ENCODE measurements at regions not wholly inside any gene's neighbourhood (a gene's known extent, or its start where the extent isn't known, plus 50 kb on each side); places are given as distances from the start of the nearest gene placed in this dataset.

DNA sequence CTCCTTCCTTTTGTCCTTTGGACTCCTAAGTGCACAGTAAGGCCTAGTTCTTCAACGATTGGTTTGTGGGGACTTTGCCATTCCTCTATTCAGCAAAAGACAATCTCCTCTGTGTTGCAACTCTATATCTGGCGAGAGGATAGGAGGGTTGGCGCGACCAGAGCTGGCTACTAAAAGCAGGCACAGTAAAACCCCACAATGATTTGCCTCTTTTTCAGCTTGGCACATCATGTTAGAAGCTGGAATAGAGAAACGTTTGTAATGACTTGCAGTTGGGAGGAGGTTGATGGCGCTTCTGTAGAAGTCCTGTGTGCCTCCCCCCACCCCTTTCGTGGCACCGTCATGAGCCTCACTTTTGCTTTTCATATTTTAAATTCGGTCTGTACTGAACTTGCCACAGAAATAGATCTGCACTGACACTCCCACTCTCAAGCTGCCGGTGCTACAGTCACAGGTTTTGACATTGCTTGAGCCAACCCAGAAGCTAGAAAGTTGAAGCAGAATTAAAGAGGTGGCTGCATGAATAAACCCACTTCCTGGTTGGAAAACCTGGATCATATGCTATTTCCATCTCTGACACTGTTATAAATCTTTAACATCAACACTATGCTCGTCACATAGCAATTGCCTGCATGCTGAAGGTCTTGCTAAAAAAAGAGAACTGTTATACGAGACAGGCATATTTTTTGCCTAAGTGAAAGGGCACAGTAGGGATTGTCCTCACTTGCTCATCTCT lies 315.3 kb upstream of the PRICKLE1 start:
- Histone ChIP-seq H3K4me1 (ENCODE audit: insufficient read depth, low read length) (no peaks in the 10 kb centered on the region), H3K4me3 (ENCODE audit: low read length) (no peak overlapping the region), H3F3A (ENCODE audit: low read length, unreplicated experiment) (no peaks in the 10 kb centered on the region), H3K27ac (ENCODE audit: low read length) (no peak overlapping the region), H3K9ac (ENCODE audit: low read length) (no peak overlapping the region), H3K36me3 (ENCODE audit: low read depth, low read length) (no peaks in the 10 kb centered on the region), H3K27me3 (ENCODE audit: low read length) (no peaks in the 10 kb centered on the region), H4K20me1 (ENCODE audit: low read length) (no peaks in the 10 kb centered on the region), H3K4me2 (ENCODE audit: low read length) (no peak overlapping the region), H3K9me2 (replicated peaks; ENCODE audit: low read length) (0 out of 2 replicates have a peak, but pooled peaks cover 2% of the 10 kb centered on the region), H3K9me3 (ENCODE audit: low read length) (no peaks in the 10 kb centered on the region), H2AFZ (ENCODE audit: low read length) (no peak overlapping the region), H3K79me2 (ENCODE audit: low read length) (no peaks in the 10 kb centered on the region)
- intact Hi-C loops (cut with micrococcal nuclease): no loop called here
- BruUV-seq (replicated peaks): no TSS peak
- DNase-seq (no peak), ATAC-seq (no peak)
- ChIA-PET POLR2A (ENCODE audit: unreplicated experiment) (no interaction called here), CTCF (no interaction called here)
- TF ChIP-seq, protein P1, sequence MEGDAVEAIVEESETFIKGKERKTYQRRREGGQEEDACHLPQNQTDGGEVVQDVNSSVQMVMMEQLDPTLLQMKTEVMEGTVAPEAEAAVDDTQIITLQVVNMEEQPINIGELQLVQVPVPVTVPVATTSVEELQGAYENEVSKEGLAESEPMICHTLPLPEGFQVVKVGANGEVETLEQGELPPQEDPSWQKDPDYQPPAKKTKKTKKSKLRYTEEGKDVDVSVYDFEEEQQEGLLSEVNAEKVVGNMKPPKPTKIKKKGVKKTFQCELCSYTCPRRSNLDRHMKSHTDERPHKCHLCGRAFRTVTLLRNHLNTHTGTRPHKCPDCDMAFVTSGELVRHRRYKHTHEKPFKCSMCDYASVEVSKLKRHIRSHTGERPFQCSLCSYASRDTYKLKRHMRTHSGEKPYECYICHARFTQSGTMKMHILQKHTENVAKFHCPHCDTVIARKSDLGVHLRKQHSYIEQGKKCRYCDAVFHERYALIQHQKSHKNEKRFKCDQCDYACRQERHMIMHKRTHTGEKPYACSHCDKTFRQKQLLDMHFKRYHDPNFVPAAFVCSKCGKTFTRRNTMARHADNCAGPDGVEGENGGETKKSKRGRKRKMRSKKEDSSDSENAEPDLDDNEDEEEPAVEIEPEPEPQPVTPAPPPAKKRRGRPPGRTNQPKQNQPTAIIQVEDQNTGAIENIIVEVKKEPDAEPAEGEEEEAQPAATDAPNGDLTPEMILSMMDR (conservative IDR thresholded peaks at IDR 0.05; ENCODE audit: low read depth, low read length): no peak

DNA sequence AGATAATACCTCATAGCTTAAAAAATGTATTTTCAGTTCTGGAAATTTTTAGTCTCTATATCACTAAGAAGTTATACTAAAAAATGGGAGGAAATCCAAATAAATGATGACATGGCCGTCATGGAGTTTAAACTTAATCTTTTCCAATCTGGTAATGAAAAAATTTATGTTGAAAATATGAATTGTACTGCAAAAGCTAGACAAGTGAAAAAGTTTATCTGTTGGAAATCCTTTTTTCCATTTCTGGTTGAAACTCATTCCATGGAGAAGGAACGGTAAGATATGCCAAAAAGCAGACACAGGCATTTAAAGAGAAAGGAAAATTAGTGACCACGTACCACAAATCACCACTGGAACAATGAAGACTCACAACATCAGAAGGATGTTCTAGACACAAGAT lies 314.2 kb upstream of the PRICKLE1 start:
- BruUV-seq (replicated peaks): no TSS peak
- no peaks in the 10 kb centered on the region for H3F3A ChIP-seq (ENCODE audit: low read length, unreplicated experiment)
- no peak overlapping the region for H2AFZ ChIP-seq (ENCODE audit: low read length)
- H3K36me3 ChIP-seq (ENCODE audit: low read depth, low read length): no peaks in the 10 kb centered on the region
- no peaks in the 10 kb centered on the region for H3K79me2 ChIP-seq (ENCODE audit: low read length)
- no peaks in the 10 kb centered on the region for H3K9me3 ChIP-seq (ENCODE audit: low read length)
- no peaks in the 10 kb centered on the region for H4K20me1 ChIP-seq (ENCODE audit: low read length)
- H3K9me2 ChIP-seq (replicated peaks; ENCODE audit: low read length): 0 out of 2 replicates have a peak, but pooled peaks cover 4% of the 10 kb centered on the region
- POLR2A ChIA-PET (ENCODE audit: unreplicated experiment): interaction anchor here (0.7 kb wide), 1 partner anchor 57 kb away, joined by 3 read pairs; no protein-coding TSS in a partner anchor
- no peaks in the 10 kb centered on the region for H3K27me3 ChIP-seq (ENCODE audit: low read length)
- H3K4me2 ChIP-seq (ENCODE audit: low read length): no peak overlapping the region
- H3K4me3 ChIP-seq (ENCODE audit: low read length): no peak overlapping the region
- ATAC-seq: no peak
- no peak overlapping the region for H3K27ac ChIP-seq (ENCODE audit: low read length)
- no peak for DNase-seq
- TF ChIP-seq EZH2phosphoT487 (IDR thresholded peaks at IDR 0.05; ENCODE audit: borderline replicate concordance, low read length) (no peak), EZH2 (IDR thresholded peaks at IDR 0.05; ENCODE audit: low read length, unreplicated experiment) (no peak)
- TF ChIP-seq, protein P1 (conservative IDR thresholded peaks at IDR 0.05; ENCODE audit: low read depth, low read length): no peak
- H3K9ac ChIP-seq (ENCODE audit: low read length): no peak overlapping the region
- H3K4me1 ChIP-seq (ENCODE audit: insufficient read depth, low read length): no peaks in the 10 kb centered on the region
- intact Hi-C loops (cut with micrococcal nuclease): no loop called here
- CTCF ChIA-PET: no interaction called here

DNA sequence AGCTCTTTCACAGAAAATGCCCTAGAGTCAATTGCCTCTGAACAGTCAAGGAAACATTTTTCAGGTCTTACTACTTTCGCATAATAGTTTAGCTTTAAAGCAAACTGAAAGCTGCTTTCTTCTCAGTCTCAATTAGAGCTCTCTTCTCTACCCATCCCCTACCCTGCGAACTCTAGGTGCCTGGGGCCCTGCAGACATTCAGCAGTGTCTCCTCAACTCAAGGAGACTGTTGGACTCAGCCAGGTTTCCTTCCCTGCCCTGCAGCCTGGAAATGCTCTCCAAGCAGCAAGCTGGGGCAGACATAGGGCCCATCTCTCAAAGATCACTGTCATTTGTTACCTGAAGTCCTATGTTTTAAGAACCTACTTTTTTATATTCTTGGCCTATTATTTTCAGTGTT lies 312.5 kb upstream of the PRICKLE1 start:
- H3K4me2 ChIP-seq (ENCODE audit: low read length): no peak overlapping the region
- H4K20me1 ChIP-seq (ENCODE audit: low read length): no peaks in the 10 kb centered on the region
- H3K79me2 ChIP-seq (ENCODE audit: low read length): no peaks in the 10 kb centered on the region
- no peak overlapping the region for H3K9ac ChIP-seq (ENCODE audit: low read length)
- no peak for DNase-seq
- no peak overlapping the region for H3K4me3 ChIP-seq (ENCODE audit: low read length)
- H3K27ac ChIP-seq (ENCODE audit: low read length): no peak overlapping the region
- no peak overlapping the region for H2AFZ ChIP-seq (ENCODE audit: low read length)
- H3K36me3 ChIP-seq (ENCODE audit: low read depth, low read length): no peaks in the 10 kb centered on the region
- BruUV-seq (replicated peaks): no TSS peak
- H3F3A ChIP-seq (ENCODE audit: low read length, unreplicated experiment): no peaks in the 10 kb centered on the region
- POLR2A ChIA-PET (ENCODE audit: unreplicated experiment): no interaction called here
- no peaks in the 10 kb centered on the region for H3K4me1 ChIP-seq (ENCODE audit: insufficient read depth, low read length)
- H3K9me2 ChIP-seq (replicated peaks; ENCODE audit: low read length): 0 out of 2 replicates have a peak, but pooled peaks cover 4% of the 10 kb centered on the region
- H3K27me3 ChIP-seq (ENCODE audit: low read length): no peaks in the 10 kb centered on the region
- H3K9me3 ChIP-seq (ENCODE audit: low read length): no peaks in the 10 kb centered on the region
- ATAC-seq: no peak
- TF ChIP-seq EZH2phosphoT487 (IDR thresholded peaks at IDR 0.05; ENCODE audit: borderline replicate concordance, low read length) (no peak), EZH2 (IDR thresholded peaks at IDR 0.05; ENCODE audit: low read length, unreplicated experiment) (no peak)
- TF ChIP-seq, protein P1 (conservative IDR thresholded peaks at IDR 0.05; ENCODE audit: low read depth, low read length): no peak
- CTCF ChIA-PET: no interaction called here
- intact Hi-C loops (cut with micrococcal nuclease): no loop called here

Data from PC-3 (cell line).